Neural crest cell (in vitro differentiated cells): ENCODE measurements at regions not wholly inside any gene's neighbourhood (a gene's known extent, or its start where the extent isn't known, plus 50 kb on each side); places are given as distances from the start of the nearest gene placed in this dataset.

Experiments used
- DNase-seq: peaks from one replicate; pipeline ENCODE4 v3.0.0; 2021; ENCODE audit warnings: low read depth, mixed read lengths, low spot score
- H3K27ac Mint-ChIP-seq: one replicate; pipeline ENCODE4 v1.8.0; 2021; ENCODE audit warnings: mild to moderate bottlenecking, mixed read lengths; ENCODE audit not compliant: unreplicated experiment
- H3K27me3 Mint-ChIP-seq: 2 replicates; pipeline ENCODE4 v1.8.0; 2021; ENCODE audit warnings: low read depth, mild to moderate bottlenecking, mixed read lengths
- H3K36me3 Mint-ChIP-seq: 2 replicates; pipeline ENCODE4 v1.8.0; 2021; ENCODE audit warnings: low read depth, mild to moderate bottlenecking, mixed read lengths
- H3K4me1 Mint-ChIP-seq: 2 replicates; pipeline ENCODE4 v1.8.0; 2021; ENCODE audit warnings: mixed read lengths
- H3K4me3 Mint-ChIP-seq: one replicate; pipeline ENCODE4 v1.8.0; 2021; ENCODE audit warnings: mild to moderate bottlenecking, mixed read lengths
- H3K9me3 Mint-ChIP-seq: 2 replicates; pipeline ENCODE4 v1.8.0; 2021; ENCODE audit warnings: mixed read lengths
- CTCF ChIP-seq: fragments of 200-600 bp; sonication (generic); conservative IDR thresholded peaks from 2 replicates; pipeline ENCODE4 v1.5.0; 2021; ENCODE audit warnings: antibody characterized with exemption, mild to moderate bottlenecking

GRCh38 chr16:62700426-62701294 lies 664.4 kb upstream of the CDH8 start:
- H3K9me3 Mint-ChIP-seq, result peaks cover 7% of the 10 kb centered on the region
- H3K27ac Mint-ChIP-seq, result no peak overlapping the region
- H3K27me3 Mint-ChIP-seq, result no peaks in the 10 kb centered on the region
- DNase-seq, result no peak
- TF ChIP-seq CTCF, result no peak
- no peak overlapping the region for H3K4me3 Mint-ChIP-seq
- no peaks in the 10 kb centered on the region for H3K36me3 Mint-ChIP-seq
- H3K4me1 Mint-ChIP-seq, result no peaks in the 10 kb centered on the region

GRCh38 chr16:62692685-62693084 lies 656.4 kb upstream of the CDH8 start:
- Mint-ChIP-seq H3K4me3 (no peak overlapping the region), H3K9me3 (peaks cover 18% of the 10 kb centered on the region), H3K4me1 (no peaks in the 10 kb centered on the region), H3K27ac (no peak overlapping the region), H3K27me3 (no peaks in the 10 kb centered on the region), H3K36me3 (peaks cover 9% of the 10 kb centered on the region)
- DNase-seq, result no peak
- no peak for TF ChIP-seq CTCF

GRCh38 chr16:62681819-62682218 lies 645.6 kb upstream of the CDH8 start:
- Mint-ChIP-seq H3K27me3 (no peaks in the 10 kb centered on the region), H3K4me1 (no peaks in the 10 kb centered on the region), H3K36me3 (peaks cover 21% of the 10 kb centered on the region), H3K27ac (no peak overlapping the region), H3K4me3 (no peak overlapping the region), H3K9me3 (peaks cover 21% of the 10 kb centered on the region)
- DNase-seq, result no peak
- no peak for TF ChIP-seq CTCF

GRCh38 chr16:62678796-62679195 lies 642.6 kb upstream of the CDH8 start:
- Mint-ChIP-seq H3K36me3 (peaks cover 19% of the 10 kb centered on the region), H3K4me1 (no peaks in the 10 kb centered on the region), H3K9me3 (peaks cover 19% of the 10 kb centered on the region), H3K27ac (no peak overlapping the region), H3K27me3 (no peaks in the 10 kb centered on the region), H3K4me3 (no peak overlapping the region)
- no peak for TF ChIP-seq CTCF
- DNase-seq, result no peak

- H3K27ac Mint-ChIP-seq, result no peak overlapping the region
- no peaks in the 10 kb centered on the region for H3K27me3 Mint-ChIP-seq
- no peak overlapping the region for H3K4me3 Mint-ChIP-seq
- no peak for DNase-seq
- peaks cover 19% of the 10 kb centered on the region for H3K9me3 Mint-ChIP-seq
- peaks cover 13% of the 10 kb centered on the region for H3K36me3 Mint-ChIP-seq
- H3K4me1 Mint-ChIP-seq, result no peaks in the 10 kb centered on the region
- no peak for TF ChIP-seq CTCF
Observed at GRCh38 chr16:62676306-62676705, 640.1 kb upstream of the CDH8 start.
